ENCODE measurements at regions not wholly inside any gene's neighbourhood (a gene's known extent, or its start where the extent isn't known, plus 50 kb on each side); places are given as distances from the start of the nearest gene placed in this dataset.

DNA sequence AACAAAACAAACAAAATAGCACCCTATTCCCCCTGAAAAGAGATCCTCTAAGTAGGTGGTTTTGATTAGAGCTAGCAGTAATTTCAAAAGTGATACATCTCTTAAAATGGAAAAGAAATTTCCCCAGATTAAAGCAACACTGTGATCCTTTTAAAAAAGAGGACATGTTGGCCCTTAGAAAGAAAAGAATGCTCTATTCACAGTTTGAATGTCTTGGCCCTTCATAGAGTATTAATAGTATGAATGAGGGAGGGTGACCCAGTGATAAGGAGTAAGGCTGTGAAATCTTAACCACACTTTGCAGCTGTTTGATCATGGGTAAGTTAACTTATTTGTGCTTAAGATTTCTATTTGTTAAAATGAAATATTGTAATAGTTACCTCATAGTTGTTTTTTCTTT lies 467.7 kb upstream of the MEF2C start:
- H3K4me3 ChIP-seq (ENCODE audit: low read depth, poor library complexity, severe bottlenecking), result no peak overlapping the region
- TF ChIP-seq POLR2A (IDR thresholded peaks at IDR 0.05), result no peak
- TF ChIP-seq, protein P1, sequence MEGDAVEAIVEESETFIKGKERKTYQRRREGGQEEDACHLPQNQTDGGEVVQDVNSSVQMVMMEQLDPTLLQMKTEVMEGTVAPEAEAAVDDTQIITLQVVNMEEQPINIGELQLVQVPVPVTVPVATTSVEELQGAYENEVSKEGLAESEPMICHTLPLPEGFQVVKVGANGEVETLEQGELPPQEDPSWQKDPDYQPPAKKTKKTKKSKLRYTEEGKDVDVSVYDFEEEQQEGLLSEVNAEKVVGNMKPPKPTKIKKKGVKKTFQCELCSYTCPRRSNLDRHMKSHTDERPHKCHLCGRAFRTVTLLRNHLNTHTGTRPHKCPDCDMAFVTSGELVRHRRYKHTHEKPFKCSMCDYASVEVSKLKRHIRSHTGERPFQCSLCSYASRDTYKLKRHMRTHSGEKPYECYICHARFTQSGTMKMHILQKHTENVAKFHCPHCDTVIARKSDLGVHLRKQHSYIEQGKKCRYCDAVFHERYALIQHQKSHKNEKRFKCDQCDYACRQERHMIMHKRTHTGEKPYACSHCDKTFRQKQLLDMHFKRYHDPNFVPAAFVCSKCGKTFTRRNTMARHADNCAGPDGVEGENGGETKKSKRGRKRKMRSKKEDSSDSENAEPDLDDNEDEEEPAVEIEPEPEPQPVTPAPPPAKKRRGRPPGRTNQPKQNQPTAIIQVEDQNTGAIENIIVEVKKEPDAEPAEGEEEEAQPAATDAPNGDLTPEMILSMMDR (IDR thresholded peaks at IDR 0.05), result no peak
- intact Hi-C loops (cut with DNase I; ENCODE audit: low total_unique reads), result no loop called here
- no peak for DNase-seq (ENCODE audit: low spot score in 2 of 2)

DNA sequence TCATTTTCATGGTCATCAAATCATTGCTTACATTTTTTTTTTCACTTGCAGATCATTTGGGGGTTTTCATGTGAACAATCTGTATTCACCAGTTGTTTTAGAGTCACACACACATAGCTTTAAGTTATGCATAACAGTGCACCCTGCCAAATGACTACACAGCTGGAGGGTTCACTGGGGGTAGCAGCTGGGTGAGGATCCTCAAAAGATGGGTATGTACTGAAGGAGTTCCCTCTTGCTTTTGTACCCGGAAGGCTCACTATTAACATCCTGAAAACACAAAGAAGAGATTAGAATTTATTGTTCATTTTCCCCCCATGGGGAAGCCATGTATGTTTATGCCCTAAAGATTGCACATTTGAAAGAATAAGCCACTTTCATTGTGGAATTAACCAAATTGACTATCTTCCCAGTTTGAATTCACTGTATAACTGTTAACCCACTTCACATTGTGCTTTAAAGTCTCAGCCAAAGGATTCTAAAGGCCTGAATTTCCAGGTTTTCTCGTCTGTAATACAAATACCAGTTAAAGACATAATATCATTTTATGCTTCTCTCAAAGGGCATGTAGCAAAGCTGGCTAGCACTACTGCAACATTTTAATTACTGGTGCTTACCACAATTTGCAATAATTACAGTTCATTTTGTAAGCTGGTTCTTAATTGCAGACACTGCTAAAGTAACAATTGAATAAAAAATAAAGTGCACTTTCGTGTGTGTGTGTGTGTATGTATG lies 466.4 kb upstream of the MEF2C start:
- WGBS, 2 donors, result 69 to 73% methylated on average over 3 of the region's 3 CpGs
- H3K4me3 ChIP-seq (ENCODE audit: low read depth, poor library complexity, severe bottlenecking), result no peak overlapping the region
- no peak for DNase-seq (ENCODE audit: low spot score in 2 of 2)
- TF ChIP-seq, protein P1 (IDR thresholded peaks at IDR 0.05), result no peak
- TF ChIP-seq POLR2A (IDR thresholded peaks at IDR 0.05), result no peak
- intact Hi-C loops (cut with DNase I; ENCODE audit: low total_unique reads), result no loop called here

DNA sequence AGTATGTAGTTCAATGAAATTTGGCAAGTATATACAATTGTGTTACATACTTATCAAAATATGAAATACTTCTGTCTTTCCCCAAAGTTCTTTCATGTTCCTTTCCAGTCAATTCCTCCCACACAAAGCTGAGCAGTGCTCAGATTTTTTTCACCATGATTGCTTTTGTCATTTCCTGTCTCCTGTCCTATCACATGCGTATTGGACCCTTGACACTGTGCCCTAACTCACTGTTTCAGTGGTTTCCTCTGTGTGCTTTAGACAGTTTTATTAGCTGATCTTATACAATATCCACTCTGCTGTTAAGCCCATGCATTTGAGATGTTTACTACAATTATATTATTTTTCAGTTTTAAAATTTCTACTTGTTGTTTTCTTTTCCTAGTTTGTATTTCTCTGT lies 463.6 kb upstream of the MEF2C start:
- intact Hi-C loops (cut with DNase I; ENCODE audit: low total_unique reads), result no loop called here
- H3K4me3 ChIP-seq (ENCODE audit: low read depth, poor library complexity, severe bottlenecking), result no peak overlapping the region
- TF ChIP-seq, protein P1 (IDR thresholded peaks at IDR 0.05), result no peak
- TF ChIP-seq POLR2A (IDR thresholded peaks at IDR 0.05), result no peak
- no peak for DNase-seq (ENCODE audit: low spot score in 2 of 2)
- 61 to 81% methylated on average over 1 of the region's 1 CpG for WGBS, 2 donors

DNA sequence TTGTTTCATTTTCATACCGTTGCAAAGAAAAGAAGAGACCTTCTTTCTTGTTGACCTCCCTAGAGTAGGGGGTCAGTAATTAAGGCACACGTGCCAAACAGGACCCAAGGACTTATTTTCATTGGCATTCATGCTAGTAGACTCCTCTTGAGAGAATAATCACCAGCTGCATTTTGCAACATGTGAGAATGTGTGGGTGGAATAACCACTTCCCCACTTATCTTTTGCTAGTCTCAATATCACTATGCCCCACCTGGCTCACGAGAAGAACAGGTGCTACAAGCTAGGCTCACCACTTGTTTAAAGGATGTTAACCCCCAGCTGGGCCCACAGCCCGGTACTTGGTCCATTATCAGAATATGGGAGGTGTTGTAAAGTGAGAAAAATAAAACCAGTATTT lies 460.7 kb upstream of the MEF2C start:
- TF ChIP-seq POLR2A (IDR thresholded peaks at IDR 0.05), result no peak
- TF ChIP-seq, protein P1 (IDR thresholded peaks at IDR 0.05), result no peak
- intact Hi-C loops (cut with DNase I; ENCODE audit: low total_unique reads), result no loop called here
- WGBS, 2 donors, result 55 to 56% methylated on average over 4 of the region's 4 CpGs
- H3K4me3 ChIP-seq (ENCODE audit: low read depth, poor library complexity, severe bottlenecking), result no peak overlapping the region
- no peak for DNase-seq (ENCODE audit: low spot score in 2 of 2)

DNA sequence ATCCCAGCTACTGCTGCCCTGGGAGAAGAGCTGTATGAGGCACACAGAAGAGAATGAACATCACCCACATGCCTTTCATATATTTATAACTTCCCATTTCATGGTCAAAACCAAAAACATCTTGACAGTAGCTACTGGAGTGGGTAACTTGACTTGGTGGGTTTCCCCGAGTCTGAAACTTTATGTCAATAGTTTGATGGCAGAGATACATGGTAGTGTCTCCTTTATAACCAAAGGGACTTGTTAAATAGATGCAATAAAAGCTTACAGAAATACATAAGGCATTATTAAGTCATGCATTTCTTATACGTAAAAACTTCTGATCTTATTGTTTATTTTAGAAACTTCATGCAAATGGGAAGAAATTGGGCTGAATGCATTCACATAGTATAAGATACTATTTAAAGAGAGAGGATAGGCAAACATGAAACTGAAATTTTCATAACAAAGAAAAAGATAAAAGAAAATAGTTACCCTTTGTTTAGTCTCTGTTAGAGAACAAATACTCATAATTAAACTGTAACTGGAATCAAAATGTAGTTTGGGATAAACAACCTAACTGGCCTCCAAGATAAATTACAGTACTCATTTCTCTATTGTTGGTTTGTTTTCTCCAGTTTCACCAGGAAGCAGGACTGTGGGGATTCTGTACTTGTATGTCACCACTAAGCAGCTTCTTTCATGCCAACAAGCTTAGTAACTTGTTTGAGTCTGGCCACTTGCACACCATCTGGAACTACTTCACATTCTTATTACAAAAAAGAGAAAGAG lies 459.3 kb upstream of the MEF2C start:
- DNase-seq (ENCODE audit: low spot score in 2 of 2), result no peak
- 72 to 87% methylated on average over 2 of the region's 2 CpGs for WGBS, 2 donors
- no peak overlapping the region for H3K4me3 ChIP-seq (ENCODE audit: low read depth, poor library complexity, severe bottlenecking)
- TF ChIP-seq, protein P1 (IDR thresholded peaks at IDR 0.05), result no peak
- TF ChIP-seq POLR2A (IDR thresholded peaks at IDR 0.05), result no peak
- intact Hi-C loops (cut with DNase I; ENCODE audit: low total_unique reads), result no loop called here
